SK-N-DZ (cell line): ENCODE measurements at regions not wholly inside any gene's neighbourhood (a gene's known extent, or its start where the extent isn't known, plus 50 kb on each side); places are given as distances from the start of the nearest gene placed in this dataset.
"Not testable (repeated sequence)": the region's sequence is repeated elsewhere in the genome, so short reads cannot be mapped to it uniquely, and the experiment has no call there.

Experiments used
- DNase-seq: peaks from one replicate; pipeline ENCODE4 v3.0.0-alpha.2; 2015; ENCODE audit warnings: low spot score

GRCh38 chrX:112577146-112577545, 102.6 kb downstream of the LHFPL1 start:
- no peak for DNase-seq

- DNase-seq: no peak
Measured at GRCh38 chrX:112571388-112571787, 108.3 kb downstream of the LHFPL1 start.

GRCh38 chrX:112555831-112556230, 123.9 kb downstream of the LHFPL1 start:
- no peak for DNase-seq

- no peak for DNase-seq
Measured at GRCh38 chrX:112545051-112545450, 134.7 kb downstream of the LHFPL1 start.

GRCh38 chrX:112536544-112536943, 143.2 kb downstream of the LHFPL1 start:
- no peak for DNase-seq

GRCh38 chrX:112527903-112528302, 151.8 kb downstream of the LHFPL1 start:
- no peak for DNase-seq

GRCh38 chrX:112521676-112522075, 158.1 kb downstream of the LHFPL1 start:
- DNase-seq: no peak

GRCh38 chrX:112520124-112520523, 159.6 kb downstream of the LHFPL1 start:
- no peak for DNase-seq

- no peak for DNase-seq
Measured at GRCh38 chrX:112513154-112513553, 166.6 kb downstream of the LHFPL1 start.

- DNase-seq: no peak
Measured at GRCh38 chrX:112512509-112512908, 167.2 kb downstream of the LHFPL1 start.

- DNase-seq: no peak
Measured at GRCh38 chrX:112510629-112511028, 169.1 kb downstream of the LHFPL1 start.

GRCh38 chrX:112477653-112478052, 202.1 kb downstream of the LHFPL1 start:
- no peak for DNase-seq

- no peak for DNase-seq
Measured at GRCh38 chrX:112473654-112474053, 206.1 kb downstream of the LHFPL1 start.

GRCh38 chrX:112470551-112470950, 209.2 kb downstream of the LHFPL1 start:
- DNase-seq: no peak

GRCh38 chrX:112461949-112462450, 217.7 kb downstream of the LHFPL1 start:
- not testable (repeated sequence) for DNase-seq

- DNase-seq: no peak
Measured at GRCh38 chrX:112457788-112458187, 221.9 kb downstream of the LHFPL1 start.

- DNase-seq: no peak
Measured at GRCh38 chrX:112450810-112451209, 228.9 kb downstream of the LHFPL1 start.

- DNase-seq: no peak
Measured at GRCh38 chrX:112440277-112440676, 239.5 kb downstream of the LHFPL1 start.

GRCh38 chrX:112424166-112424565, 255.6 kb downstream of the LHFPL1 start:
- DNase-seq: no peak

- no peak for DNase-seq
Measured at GRCh38 chrX:112391313-112391712, 288.4 kb downstream of the LHFPL1 start.

GRCh38 chrX:112381649-112382298, 298.0 kb downstream of the LHFPL1 start:
- DNase-seq: not testable (repeated sequence)

GRCh38 chrX:112380541-112381278, 298.1 kb upstream of the TRPC5 start:
- DNase-seq: no peak

GRCh38 chrX:112377481-112377880, 294.9 kb upstream of the TRPC5 start:
- DNase-seq: no peak
